IMR-90 (cell line): ENCODE measurements at regions not wholly inside any gene's neighbourhood (a gene's known extent, or its start where the extent isn't known, plus 50 kb on each side); places are given as distances from the start of the nearest gene placed in this dataset.

Experiments used
- BHLHE40 ChIP-seq: fragments of 150-350 bp; IDR thresholded peaks from 2 replicates; pipeline ENCODE4 v1.6.1; 2016; ENCODE audit warnings: mild to moderate bottlenecking, low read depth, low read length
- CHD1 ChIP-seq: IDR thresholded peaks from 2 replicates; pipeline ENCODE4 v1.6.1; 2012; ENCODE audit warnings: low read depth, low read length, improper control_type of control experiment
- CTCF ChIP-seq: conservative IDR thresholded peaks from 2 replicates; pipeline ENCODE4 v1.5.1; 2012; ENCODE audit warnings: mild to moderate bottlenecking, low read depth, low read length, improper control_type of control experiment
- POLR2A ChIP-seq: IDR thresholded peaks from 2 replicates; pipeline ENCODE4 v1.6.1; 2012; ENCODE audit warnings: mild to moderate bottlenecking, low read depth, low read length
- USF2 ChIP-seq: fragments of 150-350 bp; IDR thresholded peaks from 2 replicates; pipeline ENCODE4 v1.6.1; 2017; ENCODE audit warnings: mild to moderate bottlenecking, antibody characterized with exemption, low read length, low read depth

- TF ChIP-seq CHD1 (no peak), CTCF (no peak), POLR2A (no peak), BHLHE40 (no peak), USF2 (no peak)
These were observed 571.8 kb downstream of the TUSC7 start for GRCh38 chr3:117281371-117281770.
